Activated T-helper 17 cell treated with anti-CD3 and anti-CD28 coated beads, Interleukin-2, amount 50 U/mL, for 72 hours (primary cell): ENCODE measurements at regions not wholly inside any gene's neighbourhood (a gene's known extent, or its start where the extent isn't known, plus 50 kb on each side); places are given as distances from the start of the nearest gene placed in this dataset.

Experiments used
- ATAC-seq: fragments of 150-1000 bp; cut with Tn5 transposase; replicated peaks from 2 replicates; pipeline ENCODE4 v1.10.0; 2021; ENCODE audit warnings: mild to moderate bottlenecking, moderate library complexity
- H3K27ac Mint-ChIP-seq: one replicate; pipeline ENCODE4 v1.8.0; 2022; ENCODE audit warnings: mixed read lengths
- H3K27me3 Mint-ChIP-seq: one replicate; pipeline ENCODE4 v1.8.0; 2022; ENCODE audit warnings: mixed read lengths
- H3K36me3 Mint-ChIP-seq: one replicate; pipeline ENCODE4 v1.8.0; 2022; ENCODE audit warnings: low read depth, mild to moderate bottlenecking, mixed read lengths
- H3K4me1 Mint-ChIP-seq: one replicate; pipeline ENCODE4 v1.8.0; 2022; ENCODE audit warnings: mixed read lengths
- H3K4me3 Mint-ChIP-seq: one replicate; pipeline ENCODE4 v1.8.0; 2022; ENCODE audit warnings: mild to moderate bottlenecking, mixed read lengths
- H3K9me3 Mint-ChIP-seq: one replicate; pipeline ENCODE4 v1.8.0; 2022; ENCODE audit warnings: mixed read lengths

GRCh38 chr2:19021721-19022120 is 336.7 kb downstream of the OSR1 start:
- no peaks in the 10 kb centered on the region for H3K27me3 Mint-ChIP-seq
- no peak for ATAC-seq
- H3K9me3 Mint-ChIP-seq = peaks cover 9% of the 10 kb centered on the region
- H3K4me1 Mint-ChIP-seq = no peaks in the 10 kb centered on the region
- no peak overlapping the region for H3K27ac Mint-ChIP-seq
- H3K36me3 Mint-ChIP-seq = no peaks in the 10 kb centered on the region
- no peak overlapping the region for H3K4me3 Mint-ChIP-seq

GRCh38 chr2:19021100-19021476 is 337.3 kb downstream of the OSR1 start:
- Mint-ChIP-seq H3K4me3 (no peak overlapping the region), H3K36me3 (no peaks in the 10 kb centered on the region), H3K27me3 (no peaks in the 10 kb centered on the region), H3K4me1 (no peaks in the 10 kb centered on the region), H3K9me3 (peaks cover 9% of the 10 kb centered on the region), H3K27ac (no peak overlapping the region)
- ATAC-seq = no peak

GRCh38 chr2:19020144-19021099 is 338.0 kb downstream of the OSR1 start:
- Mint-ChIP-seq H3K4me3 (no peak overlapping the region), H3K27me3 (no peaks in the 10 kb centered on the region)

GRCh38 chr2:19009510-19009909 is 348.9 kb downstream of the OSR1 start:
- H3K27me3 Mint-ChIP-seq = no peaks in the 10 kb centered on the region
- H3K4me1 Mint-ChIP-seq = no peaks in the 10 kb centered on the region
- H3K4me3 Mint-ChIP-seq = no peak overlapping the region
- ATAC-seq = no peak
- H3K27ac Mint-ChIP-seq = no peak overlapping the region
- H3K36me3 Mint-ChIP-seq = no peaks in the 10 kb centered on the region
- H3K9me3 Mint-ChIP-seq = no peaks in the 10 kb centered on the region

More at GRCh38 chr2:19020144-19021099, 338.0 kb downstream of the OSR1 start:
- Mint-ChIP-seq H3K4me1 (no peaks in the 10 kb centered on the region), H3K27ac (no peak overlapping the region), H3K9me3 (peaks cover 9% of the 10 kb centered on the region), H3K36me3 (no peaks in the 10 kb centered on the region)
- ATAC-seq = no peak

GRCh38 chr2:19003554-19003953 is 354.9 kb downstream of the OSR1 start:
- Mint-ChIP-seq H3K9me3 (no peaks in the 10 kb centered on the region), H3K27ac (no peak overlapping the region), H3K36me3 (no peaks in the 10 kb centered on the region), H3K4me1 (no peaks in the 10 kb centered on the region), H3K27me3 (no peaks in the 10 kb centered on the region), H3K4me3 (no peak overlapping the region)
- ATAC-seq = no peak

- Mint-ChIP-seq H3K27ac (no peak overlapping the region), H3K4me1 (no peaks in the 10 kb centered on the region), H3K4me3 (no peak overlapping the region), H3K36me3 (no peaks in the 10 kb centered on the region), H3K27me3 (no peaks in the 10 kb centered on the region), H3K9me3 (peaks cover 5% of the 10 kb centered on the region)
- no peak for ATAC-seq
Observed at GRCh38 chr2:19000776-19001175, 357.6 kb downstream of the OSR1 start.

GRCh38 chr2:18999198-18999597 is 359.2 kb downstream of the OSR1 start:
- Mint-ChIP-seq H3K27ac (no peak overlapping the region), H3K9me3 (peaks cover 5% of the 10 kb centered on the region), H3K4me1 (no peaks in the 10 kb centered on the region), H3K4me3 (no peak overlapping the region), H3K36me3 (no peaks in the 10 kb centered on the region), H3K27me3 (no peaks in the 10 kb centered on the region)
- ATAC-seq = no peak

- Mint-ChIP-seq H3K27me3 (no peaks in the 10 kb centered on the region), H3K4me3 (no peak overlapping the region), H3K9me3 (peaks cover 5% of the 10 kb centered on the region), H3K4me1 (no peaks in the 10 kb centered on the region), H3K27ac (no peak overlapping the region), H3K36me3 (no peaks in the 10 kb centered on the region)
- no peak for ATAC-seq
Observed at GRCh38 chr2:18998491-18998890, 359.9 kb downstream of the OSR1 start.

GRCh38 chr2:18993756-18994338 is 364.6 kb downstream of the OSR1 start:
- Mint-ChIP-seq H3K27ac (no peak overlapping the region), H3K4me3 (no peak overlapping the region), H3K36me3 (no peaks in the 10 kb centered on the region), H3K4me1 (no peaks in the 10 kb centered on the region), H3K27me3 (no peaks in the 10 kb centered on the region), H3K9me3 (peaks cover 5% of the 10 kb centered on the region)
- ATAC-seq = no peak

- Mint-ChIP-seq H3K4me3 (no peak overlapping the region), H3K27ac (no peak overlapping the region), H3K27me3 (no peaks in the 10 kb centered on the region), H3K4me1 (no peaks in the 10 kb centered on the region), H3K36me3 (no peaks in the 10 kb centered on the region), H3K9me3 (peaks cover 4% of the 10 kb centered on the region)
- no peak for ATAC-seq
Observed at GRCh38 chr2:18991177-18992168, 366.9 kb downstream of the OSR1 start.

- Mint-ChIP-seq H3K36me3 (no peaks in the 10 kb centered on the region), H3K4me3 (no peak overlapping the region), H3K9me3 (no peaks in the 10 kb centered on the region), H3K4me1 (no peaks in the 10 kb centered on the region), H3K27ac (no peak overlapping the region), H3K27me3 (no peaks in the 10 kb centered on the region)
- ATAC-seq = no peak
Observed at GRCh38 chr2:18988631-18989232, 369.7 kb downstream of the OSR1 start.

- Mint-ChIP-seq H3K27ac (no peak overlapping the region), H3K27me3 (no peaks in the 10 kb centered on the region), H3K36me3 (no peaks in the 10 kb centered on the region), H3K4me1 (no peaks in the 10 kb centered on the region), H3K9me3 (no peaks in the 10 kb centered on the region), H3K4me3 (no peak overlapping the region)
- ATAC-seq = no peak
Observed at GRCh38 chr2:18987592-18988073, 370.8 kb downstream of the OSR1 start.

- Mint-ChIP-seq H3K27ac (no peak overlapping the region), H3K27me3 (no peaks in the 10 kb centered on the region), H3K4me3 (no peak overlapping the region), H3K4me1 (no peaks in the 10 kb centered on the region), H3K9me3 (no peaks in the 10 kb centered on the region), H3K36me3 (no peaks in the 10 kb centered on the region)
- ATAC-seq = no peak
Observed at GRCh38 chr2:18987016-18987415, 371.4 kb downstream of the OSR1 start.

- Mint-ChIP-seq H3K27ac (no peak overlapping the region), H3K4me1 (no peaks in the 10 kb centered on the region), H3K27me3 (no peaks in the 10 kb centered on the region), H3K9me3 (no peaks in the 10 kb centered on the region), H3K36me3 (no peaks in the 10 kb centered on the region), H3K4me3 (no peak overlapping the region)
- no peak for ATAC-seq
Observed at GRCh38 chr2:18986046-18986445, 372.4 kb downstream of the OSR1 start.
